IMR-90 (cell line): ENCODE measurements at regions not wholly inside any gene's neighbourhood (a gene's known extent, or its start where the extent isn't known, plus 50 kb on each side); places are given as distances from the start of the nearest gene placed in this dataset.
"Not testable (repeated sequence)": the region's sequence is repeated elsewhere in the genome, so short reads cannot be mapped to it uniquely, and the experiment has no call there.

Source experiments
- CEBPB ChIP-seq: IDR thresholded peaks from 2 replicates; pipeline ENCODE4 v1.6.1; 2012; ENCODE audit warnings: low read depth, low read length, improper control_type of control experiment
- CHD1 ChIP-seq: IDR thresholded peaks from 2 replicates; pipeline ENCODE4 v1.6.1; 2012; ENCODE audit warnings: low read depth, low read length, improper control_type of control experiment
- CTCF ChIP-seq: conservative IDR thresholded peaks from 2 replicates; pipeline ENCODE4 v1.5.1; 2012; ENCODE audit warnings: mild to moderate bottlenecking, low read depth, low read length, improper control_type of control experiment
- ELK1 ChIP-seq: fragments of 150-350 bp; IDR thresholded peaks from 2 replicates; pipeline ENCODE4 v1.6.1; 2016; ENCODE audit warnings: low read depth, mild to moderate bottlenecking, low read length, moderate library complexity, borderline replicate concordance
- FOS ChIP-seq: fragments of 150-350 bp; IDR thresholded peaks from 2 replicates; pipeline ENCODE4 v1.6.1; 2016; ENCODE audit warnings: low read depth, low read length
- MAFK ChIP-seq: IDR thresholded peaks from 2 replicates; pipeline ENCODE4 v1.6.1; 2012; ENCODE audit warnings: low read depth, low read length, improper control_type of control experiment
- MAZ ChIP-seq: IDR thresholded peaks from 2 replicates; pipeline ENCODE4 v1.6.1; 2012; ENCODE audit warnings: low read depth, mild to moderate bottlenecking, low read length, improper control_type of control experiment, moderate library complexity, borderline replicate concordance
- POLR2A ChIP-seq: IDR thresholded peaks from 2 replicates; pipeline ENCODE4 v1.6.1; 2012; ENCODE audit warnings: mild to moderate bottlenecking, low read depth, low read length
- RAD21 ChIP-seq: IDR thresholded peaks from 2 replicates; pipeline ENCODE4 v1.6.1; 2012; ENCODE audit warnings: low read length, improper control_type of control experiment
- RFX5 ChIP-seq: IDR thresholded peaks from 2 replicates; pipeline ENCODE4 v1.8.0; 2012; ENCODE audit warnings: low read depth, mild to moderate bottlenecking, low read length, moderate library complexity
- SMC3 ChIP-seq: fragments of 150-350 bp; IDR thresholded peaks from 2 replicates; pipeline ENCODE4 v1.6.1; 2016; ENCODE audit warnings: low read depth, mild to moderate bottlenecking, antibody characterized with exemption, low read length, moderate library complexity
- USF2 ChIP-seq: fragments of 150-350 bp; IDR thresholded peaks from 2 replicates; pipeline ENCODE4 v1.6.1; 2017; ENCODE audit warnings: mild to moderate bottlenecking, antibody characterized with exemption, low read length, low read depth

GRCh38 chr4:149181459-149181858, 634.2 kb downstream of the IQCM start:
- TF ChIP-seq MAFK, RAD21, CTCF, RFX5, FOS, CHD1, ELK1, CEBPB, POLR2A, SMC3, USF2, MAZ: not testable (repeated sequence)
